Effector memory CD8-positive, alpha-beta T cell (primary cell): ENCODE measurements at regions not wholly inside any gene's neighbourhood (a gene's known extent, or its start where the extent isn't known, plus 50 kb on each side); places are given as distances from the start of the nearest gene placed in this dataset.
"Not testable (repeated sequence)": the region's sequence is repeated elsewhere in the genome, so short reads cannot be mapped to it uniquely, and the experiment has no call there.

Source experiments
- ATAC-seq: fragments of 150-1000 bp; cut with Tn5 transposase; replicated peaks from 2 replicates; pipeline ENCODE4 v1.10.0; 2021; ENCODE audit warnings: mild to moderate bottlenecking, moderate library complexity
- DNase-seq, 3 experiments: peaks; one replicate each; pipeline ENCODE4 v3.0.0; 2021
- H3K27ac Mint-ChIP-seq, 2 donors: one replicate each; pipeline ENCODE4 v1.8.0; 2022; ENCODE audit warnings: mild to moderate bottlenecking in 2 of 2, mixed read lengths in 2 of 2, moderate library complexity in 2 of 2
- H3K27me3 Mint-ChIP-seq, 2 donors: one replicate each; pipeline ENCODE4 v1.8.0; 2022; ENCODE audit warnings: mixed read lengths in 2 of 2
- H3K36me3 Mint-ChIP-seq: one replicate; pipeline ENCODE4 v1.8.0; 2022; ENCODE audit warnings: mild to moderate bottlenecking, moderate library complexity, mixed read lengths; ENCODE audit not compliant: insufficient read depth
- H3K4me1 Mint-ChIP-seq, 2 donors: one replicate each; pipeline ENCODE4 v1.8.0; 2022; ENCODE audit warnings: low read depth in 2 of 2, mixed read lengths in 2 of 2
- H3K4me3 Mint-ChIP-seq, 2 donors: one replicate each; pipeline ENCODE4 v1.8.0; 2022; ENCODE audit warnings: mild to moderate bottlenecking in 2 of 2, mixed read lengths in 2 of 2, moderate library complexity in 2 of 2
- H3K9me3 Mint-ChIP-seq, 2 donors: one replicate each; pipeline ENCODE4 v1.8.0; 2022; ENCODE audit warnings: mixed read lengths in 2 of 2

- ATAC-seq, result no peak
- Mint-ChIP-seq H3K27ac (no peak overlapping the region), H3K36me3 (no peaks in the 10 kb centered on the region), H3K4me3 (no peak overlapping the region), H3K27me3 (peaks cover 0 to 8% of the 10 kb centered on the region in 2 donors), H3K9me3 (no peaks in the 10 kb centered on the region), H3K4me1 (no peaks in the 10 kb centered on the region)
- no peak for DNase-seq
These were observed 123.6 kb upstream of the SLC1A3 start for GRCh38 chr5:36482812-36483211.

- no peaks in the 10 kb centered on the region for H3K36me3 Mint-ChIP-seq
- no peak overlapping the region for H3K4me3 Mint-ChIP-seq
- no peaks in the 10 kb centered on the region for H3K4me1 Mint-ChIP-seq
- DNase-seq (no peak), ATAC-seq (no peak)
- H3K9me3 Mint-ChIP-seq, result no peaks in the 10 kb centered on the region
- H3K27me3 Mint-ChIP-seq, result peaks cover 0 to 14% of the 10 kb centered on the region in 2 donors
- H3K27ac Mint-ChIP-seq, result no peak overlapping the region
These were observed 116.9 kb upstream of the SLC1A3 start for GRCh38 chr5:36489505-36489904.

DNA sequence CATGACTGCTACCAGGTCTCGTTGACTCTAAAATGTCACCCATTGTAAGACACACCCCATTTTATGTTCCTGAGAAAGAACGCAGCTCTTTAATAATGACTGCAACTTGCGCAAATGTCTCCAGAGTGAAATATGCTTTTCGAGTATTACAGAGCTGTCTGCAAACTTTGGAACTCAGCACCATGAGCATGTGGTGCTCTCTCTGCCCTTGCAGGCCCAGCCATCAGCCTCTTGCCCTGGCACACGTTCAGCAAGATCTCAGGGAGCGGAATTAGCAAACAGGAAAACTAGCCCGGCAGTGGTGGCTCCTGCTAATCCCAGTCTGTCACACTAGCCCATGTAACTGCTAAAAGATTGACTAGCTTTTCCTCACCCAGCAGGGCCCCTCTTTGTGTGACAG lies 114.5 kb upstream of the SLC1A3 start:
- Mint-ChIP-seq H3K36me3 (no peaks in the 10 kb centered on the region), H3K4me3 (no peak overlapping the region), H3K9me3 (no peaks in the 10 kb centered on the region), H3K27ac (no peak overlapping the region), H3K4me1 (no peaks in the 10 kb centered on the region), H3K27me3 (peaks cover 8 to 20% of the 10 kb centered on the region in 2 donors)
- ATAC-seq (no peak), DNase-seq (no peak)

GRCh38 chr5:36492984-36493654 lies 113.3 kb upstream of the SLC1A3 start:
- no peak overlapping the region for H3K4me3 Mint-ChIP-seq
- H3K36me3 Mint-ChIP-seq, result no peaks in the 10 kb centered on the region
- H3K27me3 Mint-ChIP-seq, result peaks cover 14 to 32% of the 10 kb centered on the region in 2 donors
- no peaks in the 10 kb centered on the region for H3K4me1 Mint-ChIP-seq
- H3K27ac Mint-ChIP-seq, result no peak overlapping the region
- no peaks in the 10 kb centered on the region for H3K9me3 Mint-ChIP-seq
- no peak for DNase-seq
- ATAC-seq, result no peak

GRCh38 chr5:36494028-36494427 lies 112.4 kb upstream of the SLC1A3 start:
- ATAC-seq (no peak), DNase-seq (no peak)
- H3K9me3 Mint-ChIP-seq, result no peaks in the 10 kb centered on the region
- H3K4me1 Mint-ChIP-seq, result no peaks in the 10 kb centered on the region
- peaks cover 15 to 41% of the 10 kb centered on the region in 2 donors for H3K27me3 Mint-ChIP-seq
- H3K36me3 Mint-ChIP-seq, result no peaks in the 10 kb centered on the region
- no peak overlapping the region for H3K27ac Mint-ChIP-seq
- H3K4me3 Mint-ChIP-seq, result no peak overlapping the region

DNA sequence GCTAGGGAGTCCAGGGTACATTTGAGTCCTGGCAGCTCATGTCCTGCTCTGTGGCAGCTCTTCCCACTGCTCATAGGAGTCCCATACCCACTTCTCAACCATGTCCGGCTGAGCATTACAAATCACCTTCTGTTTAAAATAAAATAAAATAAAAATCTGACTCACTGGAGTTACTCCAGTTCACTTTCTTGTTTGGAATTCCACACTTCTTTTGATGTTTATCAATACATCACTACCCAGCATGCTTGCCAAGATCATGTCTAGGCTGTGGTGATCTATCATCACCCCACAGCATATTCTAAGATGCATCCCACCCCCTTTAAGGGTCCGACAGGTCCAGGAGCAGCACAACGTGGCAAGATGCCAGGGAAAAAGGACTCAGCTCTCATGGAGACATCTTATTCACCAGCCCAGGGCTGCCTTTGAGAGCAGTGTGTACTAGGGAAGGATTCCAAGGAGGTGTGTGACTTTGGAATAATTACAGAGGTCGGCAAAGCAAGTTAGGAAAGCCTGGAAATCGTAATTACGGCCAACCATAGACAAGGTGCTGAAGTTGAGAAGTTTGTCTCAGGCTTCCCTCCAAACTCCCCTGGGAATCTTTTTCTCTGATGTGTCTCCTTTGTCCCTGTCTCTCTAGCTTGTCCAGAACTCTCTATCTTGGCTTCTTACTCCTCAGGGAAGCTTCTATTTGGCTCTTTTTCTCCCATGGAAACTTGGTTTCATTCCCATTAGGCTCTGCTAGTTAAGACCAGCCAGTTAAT lies 111.4 kb upstream of the SLC1A3 start:
- Mint-ChIP-seq H3K27me3 (peaks cover 24 to 50% of the 10 kb centered on the region in 2 donors), H3K4me3 (no peak overlapping the region)
- no peak for ATAC-seq

GRCh38 chr5:36495611-36496010 lies 110.8 kb upstream of the SLC1A3 start:
- Mint-ChIP-seq H3K36me3 (no peaks in the 10 kb centered on the region), H3K4me3 (no peak overlapping the region), H3K27ac (no peak overlapping the region), H3K9me3 (no peaks in the 10 kb centered on the region), H3K4me1 (no peaks in the 10 kb centered on the region), H3K27me3 (peaks cover 24 to 50% of the 10 kb centered on the region in 2 donors)
- DNase-seq, result no peak
- no peak for ATAC-seq

More for the DNA sequence above, 111.4 kb upstream of the SLC1A3 start:
- no peak for DNase-seq
- H3K4me1 Mint-ChIP-seq, result no peaks in the 10 kb centered on the region
- H3K27ac Mint-ChIP-seq, result no peak overlapping the region
- no peaks in the 10 kb centered on the region for H3K36me3 Mint-ChIP-seq
- no peaks in the 10 kb centered on the region for H3K9me3 Mint-ChIP-seq

DNA sequence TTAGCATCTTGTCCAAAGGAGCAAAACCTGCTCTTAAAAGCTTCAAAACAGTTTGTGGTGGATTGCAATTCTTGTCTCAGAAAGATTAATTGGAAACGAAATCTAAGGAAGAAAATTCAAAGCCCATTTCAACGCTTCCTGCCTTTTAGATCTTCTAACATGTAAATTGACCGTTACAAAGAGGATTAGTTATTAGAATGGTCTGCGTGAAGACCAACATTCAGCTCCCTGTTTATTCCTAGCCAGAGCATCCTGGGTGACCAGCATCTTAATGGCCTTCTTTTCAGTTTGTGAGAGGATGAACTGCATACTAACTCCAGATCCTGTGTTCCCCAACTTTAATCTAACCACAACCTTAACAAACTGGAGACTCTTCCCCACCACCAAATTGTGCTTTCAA lies 109.9 kb upstream of the SLC1A3 start:
- no peak overlapping the region for H3K27ac Mint-ChIP-seq

GRCh38 chr5:36502608-36503007 lies 103.8 kb upstream of the SLC1A3 start:
- Mint-ChIP-seq H3K36me3 (no peaks in the 10 kb centered on the region), H3K4me3 (no peak overlapping the region), H3K27me3 (peaks cover 10 to 23% of the 10 kb centered on the region in 2 donors), H3K27ac (no peak overlapping the region), H3K9me3 (no peaks in the 10 kb centered on the region), H3K4me1 (no peaks in the 10 kb centered on the region)
- ATAC-seq, result no peak
- DNase-seq, result no peak

More for the DNA sequence above, 109.9 kb upstream of the SLC1A3 start:
- DNase-seq (no peak), ATAC-seq (no peak)
- no peaks in the 10 kb centered on the region for H3K4me1 Mint-ChIP-seq
- no peaks in the 10 kb centered on the region for H3K36me3 Mint-ChIP-seq
- H3K4me3 Mint-ChIP-seq, result no peak overlapping the region
- peaks cover 24 to 50% of the 10 kb centered on the region in 2 donors for H3K27me3 Mint-ChIP-seq
- no peaks in the 10 kb centered on the region for H3K9me3 Mint-ChIP-seq

DNA sequence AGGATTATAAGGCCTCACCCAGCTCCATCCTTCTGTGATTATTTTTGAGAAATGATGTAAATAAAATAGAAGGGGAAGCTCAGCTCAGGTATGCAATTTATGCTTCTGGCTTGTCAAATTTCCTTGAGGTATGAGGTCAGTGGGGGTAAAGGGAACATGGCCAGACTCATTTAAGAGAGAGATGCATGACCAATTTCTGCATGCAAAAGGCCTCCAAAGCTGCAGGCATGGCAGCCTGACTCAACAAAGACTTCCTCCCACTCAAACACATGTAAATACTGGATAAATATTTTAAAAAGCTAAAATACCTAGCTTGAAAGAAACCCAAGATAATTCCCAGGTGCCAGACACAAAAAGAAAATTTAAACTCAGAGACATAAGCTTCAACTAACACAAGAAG lies 101.4 kb upstream of the SLC1A3 start:
- no peak for DNase-seq
- no peaks in the 10 kb centered on the region for H3K9me3 Mint-ChIP-seq
- no peak overlapping the region for H3K27ac Mint-ChIP-seq
- H3K27me3 Mint-ChIP-seq, result peaks cover 10 to 16% of the 10 kb centered on the region in 2 donors
- H3K4me3 Mint-ChIP-seq, result no peak overlapping the region
- ATAC-seq, result no peak
- H3K36me3 Mint-ChIP-seq, result no peaks in the 10 kb centered on the region
- H3K4me1 Mint-ChIP-seq, result no peaks in the 10 kb centered on the region

DNA sequence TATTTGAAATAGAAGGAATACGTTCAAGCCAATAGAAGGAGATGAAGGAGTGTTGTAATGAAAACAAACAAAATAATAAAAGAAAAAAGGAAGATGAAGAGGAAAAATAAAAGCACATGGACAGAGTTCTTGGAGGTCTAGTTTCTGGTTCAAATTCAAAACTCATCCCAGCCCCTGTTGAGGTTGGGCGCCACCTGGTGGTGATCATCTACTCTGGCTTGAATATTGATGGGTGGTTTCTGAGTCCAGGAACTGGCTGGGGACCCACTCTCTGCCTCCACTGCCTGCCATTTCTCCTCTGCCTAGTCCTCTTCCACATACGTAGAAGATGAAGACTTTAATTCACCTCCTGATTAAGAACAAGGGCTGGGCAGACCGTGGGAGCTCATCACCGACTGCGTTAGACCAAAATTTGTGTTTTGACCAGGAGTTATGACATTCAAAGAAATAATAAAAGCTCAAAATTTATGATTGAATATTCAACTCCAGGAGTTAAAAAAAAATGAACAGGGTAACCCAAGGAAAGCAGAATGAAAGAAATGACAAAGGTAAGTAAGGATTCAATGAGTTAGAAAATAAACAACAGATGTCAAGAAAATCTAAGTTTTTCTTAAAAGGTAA lies 99.0 kb upstream of the SLC1A3 start:
- no peaks in the 10 kb centered on the region for H3K9me3 Mint-ChIP-seq
- H3K4me3 Mint-ChIP-seq, result no peak overlapping the region
- DNase-seq, result peak; percentile 48 to 61 (median 50)
- H3K27me3 Mint-ChIP-seq, result peaks cover 10 to 22% of the 10 kb centered on the region in 2 donors
- no peaks in the 10 kb centered on the region for H3K36me3 Mint-ChIP-seq
- H3K27ac Mint-ChIP-seq, result no peak overlapping the region
- ATAC-seq, result peak; percentile 62
- H3K4me1 Mint-ChIP-seq, result no peaks in the 10 kb centered on the region

DNA sequence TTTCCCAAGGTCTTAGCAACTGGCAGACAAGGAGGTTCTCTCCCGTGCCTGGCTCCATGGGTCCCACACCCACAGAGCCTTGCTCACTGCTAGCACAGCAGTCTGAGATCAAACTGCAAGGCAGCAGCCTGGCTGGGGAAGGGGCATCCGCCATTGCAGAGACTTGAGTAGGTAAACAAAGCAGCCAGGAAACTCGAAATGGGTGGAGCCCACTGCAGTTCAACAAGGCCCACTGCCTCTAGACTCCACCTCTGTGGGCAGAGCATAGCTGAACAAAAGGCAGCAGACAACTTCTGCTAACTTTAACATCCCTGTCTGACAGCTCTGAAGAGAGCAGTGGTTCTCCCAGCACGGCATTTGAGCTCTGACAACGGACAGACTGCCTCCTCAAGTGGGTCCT lies 98.1 kb upstream of the SLC1A3 start:
- H3K4me1 Mint-ChIP-seq, H3K36me3 Mint-ChIP-seq, DNase-seq, H3K27ac Mint-ChIP-seq, H3K9me3 Mint-ChIP-seq, H3K4me3 Mint-ChIP-seq, ATAC-seq: not testable (repeated sequence)
- H3K27me3 Mint-ChIP-seq, result peaks cover 10 to 22% of the 10 kb centered on the region in 2 donors

- H3K4me1 Mint-ChIP-seq, H3K4me3 Mint-ChIP-seq, DNase-seq, H3K36me3 Mint-ChIP-seq, H3K9me3 Mint-ChIP-seq, H3K27ac Mint-ChIP-seq, ATAC-seq: not testable (repeated sequence)
- peaks cover 8 to 31% of the 10 kb centered on the region in 2 donors for H3K27me3 Mint-ChIP-seq
These were observed 92.8 kb upstream of the SLC1A3 start for GRCh38 chr5:36513647-36514046.

DNA sequence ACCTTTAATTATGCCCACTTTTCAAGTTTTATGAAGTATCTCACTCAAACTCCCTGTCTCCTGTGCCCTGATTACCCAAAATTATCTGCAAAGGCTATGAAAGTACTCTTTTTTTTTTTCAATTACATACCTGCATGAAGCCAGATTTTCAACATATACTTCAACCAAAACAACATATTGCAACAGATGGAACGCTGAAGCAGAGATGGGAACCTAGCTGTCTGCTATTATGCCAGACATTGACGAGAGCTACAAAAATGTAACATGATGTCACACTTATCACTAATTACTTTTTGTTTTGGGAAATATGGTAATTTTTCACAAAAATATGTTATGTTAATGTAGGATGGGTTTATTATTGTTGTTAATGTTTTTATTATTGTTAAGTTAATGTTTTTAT lies 86.5 kb upstream of the SLC1A3 start:
- DNase-seq, result no peak
- no peak for ATAC-seq
- Mint-ChIP-seq H3K27ac (no peak overlapping the region), H3K36me3 (no peaks in the 10 kb centered on the region), H3K4me3 (no peak overlapping the region), H3K4me1 (no peaks in the 10 kb centered on the region), H3K9me3 (peaks cover 3 to 8% of the 10 kb centered on the region in 2 donors), H3K27me3 (peaks cover 0 to 23% of the 10 kb centered on the region in 2 donors)
